Panc1 (cell line): ENCODE measurements at regions not wholly inside any gene's neighbourhood (a gene's known extent, or its start where the extent isn't known, plus 50 kb on each side); places are given as distances from the start of the nearest gene placed in this dataset.

Source experiments
- ATAC-seq: fragments of 200-7000 bp; cut with Tn5 transposase; 2 replicates; pipeline ENCODE4 v1.9.1; 2020; ENCODE audit warnings: mild to moderate bottlenecking, moderate library complexity
- BruUV-seq: library from RNA; stranded (reverse); fragments of 400-500 nt; replicated peaks from 2 replicates; lab custom pipeline; 2021; lab: Mats Ljungman, UMichigan
- CTCF ChIA-PET: fragments of 300-600 bp; sonication (Branson Sonifier 250); formaldehyde crosslinking; loops from one replicate; lab custom pipeline; 2022; ENCODE audit warnings: antibody characterized with exemption; lab: Charles Lee
- POLR2A ChIA-PET: fragments of 300-600 bp; sonication (Branson Sonifier 250); formaldehyde crosslinking; loops from one replicate; lab custom pipeline; 2022; ENCODE audit warnings: antibody characterized with exemption; lab: Charles Lee
- DNase-seq: peaks from one replicate; pipeline ENCODE4 v3.0.0-alpha.2; 2010; ENCODE audit warnings: low read depth, low spot score
- H3K27ac ChIP-seq: 2 replicates; pipeline ENCODE4 v1.5.1; 2011; ENCODE audit warnings: mild to moderate bottlenecking, low read length, inconsistent platforms
- H3K27me3 ChIP-seq: fragments of 200-500 bp; sonication (Bioruptor generic); 2 replicates; pipeline ENCODE4 v1.6.0; 2014; ENCODE audit warnings: low read length, inconsistent platforms; ENCODE audit not compliant: control insufficient read depth, insufficient read depth
- H3K36me3 ChIP-seq: fragments of 200-500 bp; sonication (Bioruptor generic); 2 replicates; pipeline ENCODE4 v1.5.1; 2014; ENCODE audit warnings: inconsistent platforms, mild to moderate bottlenecking, low read length, moderate library complexity; ENCODE audit not compliant: control insufficient read depth, insufficient read depth
- H3K4me1 ChIP-seq: 2 replicates; pipeline ENCODE4 v1.5.1; 2011; ENCODE audit warnings: inconsistent platforms, mild to moderate bottlenecking, low read length, moderate library complexity; ENCODE audit not compliant: control insufficient read depth, insufficient read depth
- H3K4me3 ChIP-seq, 2 experiments: 2 replicates each; pipeline ENCODE4 v1.5.1; 2011 to 2012; ENCODE audit warnings: low read depth in 2 of 2, low read length in 2 of 2, mild to moderate bottlenecking in 2 of 2, inconsistent platforms in 1 of 2, moderate library complexity in 1 of 2
- H3K9me3 ChIP-seq: fragments of 200-500 bp; sonication (Bioruptor generic); 2 replicates; pipeline ENCODE4 v1.5.1; 2014; ENCODE audit warnings: low read depth, mild to moderate bottlenecking, inconsistent platforms, low read length, moderate library complexity; ENCODE audit not compliant: control insufficient read depth, insufficient read depth
- POLR2AphosphoS5 ChIP-seq: IDR thresholded peaks from 2 replicates; pipeline ENCODE4 v1.6.1; 2012; ENCODE audit warnings: mild to moderate bottlenecking, low read depth, low read length, moderate library complexity
- SIN3A ChIP-seq: IDR thresholded peaks from 2 replicates; pipeline ENCODE4 v1.6.1; 2012; ENCODE audit warnings: low read depth, mild to moderate bottlenecking, low read length, moderate library complexity, borderline replicate concordance; ENCODE audit not compliant: insufficient read depth
- TCF7L2 ChIP-seq: IDR thresholded peaks from 2 replicates; pipeline ENCODE4 v1.6.1; 2011; ENCODE audit warnings: mild to moderate bottlenecking, low read depth, low read length, inconsistent platforms
- in situ Hi-C: cut with HindIII; loops from 2 replicates; pipeline ENCODE4 v1.10.0; 2016; ENCODE audit warnings: low sequenced_read_pairs, low pct_unique_long_range_greater_than_20kb
- intact Hi-C: fragments of 100-400 bp; cut with micrococcal nuclease; formaldehyde crosslinking; loops from one replicate; pipeline ENCODE4 v1.10.0; 2022; ENCODE audit not compliant: unreplicated experiment
- TF ChIP-seq, protein P1 (sequence below): fragments of 450-650 bp; IDR thresholded peaks from 2 replicates; pipeline ENCODE4 v1.5.1; 2017; ENCODE audit warnings: mild to moderate bottlenecking
- TF ChIP-seq, protein P2 (sequence below), 2 experiments: IDR thresholded peaks; 2 replicates each; pipeline ENCODE4 v1.6.1; 2011 to 2012; ENCODE audit warnings: low read depth in 2 of 2, control low read depth in 1 of 2, low read length in 1 of 2, mild to moderate bottlenecking in 1 of 2, moderate library complexity in 1 of 2; ENCODE audit not compliant: insufficient read depth in 1 of 2

DNA sequence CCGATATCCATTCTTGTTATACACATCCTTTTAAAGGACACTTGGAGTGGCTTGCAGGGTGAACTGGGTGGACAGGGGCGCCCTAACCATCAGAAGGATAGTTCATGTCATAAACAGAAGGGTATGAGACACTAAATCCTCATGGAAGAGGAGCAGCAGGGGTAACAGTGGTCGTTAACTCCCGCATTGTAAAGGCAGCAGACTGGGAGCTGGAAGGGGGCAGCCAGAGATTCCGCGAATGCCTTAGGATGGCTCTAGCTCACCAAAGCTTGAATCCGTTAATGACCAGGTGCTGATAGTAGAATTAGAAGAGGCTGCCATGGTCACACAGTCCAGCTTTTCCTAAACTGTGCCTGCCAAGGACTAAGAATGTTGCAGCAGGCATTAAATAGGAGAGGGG lies 85.2 kb upstream of the ANKRD34C start:
- peaks cover 6% of the 10 kb centered on the region for H3K27me3 ChIP-seq
- ChIA-PET CTCF (no interaction called here), POLR2A (no interaction called here)
- no peaks in the 10 kb centered on the region for H3K4me1 ChIP-seq
- no peak overlapping the region for H3K27ac ChIP-seq
- no peak for DNase-seq
- H3K36me3 ChIP-seq: no peaks in the 10 kb centered on the region
- no peak overlapping the region for H3K4me3 ChIP-seq
- no TSS peak for BruUV-seq
- TF ChIP-seq POLR2AphosphoS5 (no peak), SIN3A (no peak), TCF7L2 (no peak)
- TF ChIP-seq, protein P1, sequence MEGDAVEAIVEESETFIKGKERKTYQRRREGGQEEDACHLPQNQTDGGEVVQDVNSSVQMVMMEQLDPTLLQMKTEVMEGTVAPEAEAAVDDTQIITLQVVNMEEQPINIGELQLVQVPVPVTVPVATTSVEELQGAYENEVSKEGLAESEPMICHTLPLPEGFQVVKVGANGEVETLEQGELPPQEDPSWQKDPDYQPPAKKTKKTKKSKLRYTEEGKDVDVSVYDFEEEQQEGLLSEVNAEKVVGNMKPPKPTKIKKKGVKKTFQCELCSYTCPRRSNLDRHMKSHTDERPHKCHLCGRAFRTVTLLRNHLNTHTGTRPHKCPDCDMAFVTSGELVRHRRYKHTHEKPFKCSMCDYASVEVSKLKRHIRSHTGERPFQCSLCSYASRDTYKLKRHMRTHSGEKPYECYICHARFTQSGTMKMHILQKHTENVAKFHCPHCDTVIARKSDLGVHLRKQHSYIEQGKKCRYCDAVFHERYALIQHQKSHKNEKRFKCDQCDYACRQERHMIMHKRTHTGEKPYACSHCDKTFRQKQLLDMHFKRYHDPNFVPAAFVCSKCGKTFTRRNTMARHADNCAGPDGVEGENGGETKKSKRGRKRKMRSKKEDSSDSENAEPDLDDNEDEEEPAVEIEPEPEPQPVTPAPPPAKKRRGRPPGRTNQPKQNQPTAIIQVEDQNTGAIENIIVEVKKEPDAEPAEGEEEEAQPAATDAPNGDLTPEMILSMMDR: no peak
- TF ChIP-seq, protein P2, sequence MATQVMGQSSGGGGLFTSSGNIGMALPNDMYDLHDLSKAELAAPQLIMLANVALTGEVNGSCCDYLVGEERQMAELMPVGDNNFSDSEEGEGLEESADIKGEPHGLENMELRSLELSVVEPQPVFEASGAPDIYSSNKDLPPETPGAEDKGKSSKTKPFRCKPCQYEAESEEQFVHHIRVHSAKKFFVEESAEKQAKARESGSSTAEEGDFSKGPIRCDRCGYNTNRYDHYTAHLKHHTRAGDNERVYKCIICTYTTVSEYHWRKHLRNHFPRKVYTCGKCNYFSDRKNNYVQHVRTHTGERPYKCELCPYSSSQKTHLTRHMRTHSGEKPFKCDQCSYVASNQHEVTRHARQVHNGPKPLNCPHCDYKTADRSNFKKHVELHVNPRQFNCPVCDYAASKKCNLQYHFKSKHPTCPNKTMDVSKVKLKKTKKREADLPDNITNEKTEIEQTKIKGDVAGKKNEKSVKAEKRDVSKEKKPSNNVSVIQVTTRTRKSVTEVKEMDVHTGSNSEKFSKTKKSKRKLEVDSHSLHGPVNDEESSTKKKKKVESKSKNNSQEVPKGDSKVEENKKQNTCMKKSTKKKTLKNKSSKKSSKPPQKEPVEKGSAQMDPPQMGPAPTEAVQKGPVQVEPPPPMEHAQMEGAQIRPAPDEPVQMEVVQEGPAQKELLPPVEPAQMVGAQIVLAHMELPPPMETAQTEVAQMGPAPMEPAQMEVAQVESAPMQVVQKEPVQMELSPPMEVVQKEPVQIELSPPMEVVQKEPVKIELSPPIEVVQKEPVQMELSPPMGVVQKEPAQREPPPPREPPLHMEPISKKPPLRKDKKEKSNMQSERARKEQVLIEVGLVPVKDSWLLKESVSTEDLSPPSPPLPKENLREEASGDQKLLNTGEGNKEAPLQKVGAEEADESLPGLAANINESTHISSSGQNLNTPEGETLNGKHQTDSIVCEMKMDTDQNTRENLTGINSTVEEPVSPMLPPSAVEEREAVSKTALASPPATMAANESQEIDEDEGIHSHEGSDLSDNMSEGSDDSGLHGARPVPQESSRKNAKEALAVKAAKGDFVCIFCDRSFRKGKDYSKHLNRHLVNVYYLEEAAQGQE (IDR thresholded peaks at IDR 0.05; ENCODE audit: insufficient read depth in 1 of 2, low read depth in 2 of 2, low read length in 1 of 2): no peak
- intact Hi-C loops (no loop called here), in situ Hi-C loops (no loop called here)
- ATAC-seq: no peak
- no peaks in the 10 kb centered on the region for H3K9me3 ChIP-seq

DNA sequence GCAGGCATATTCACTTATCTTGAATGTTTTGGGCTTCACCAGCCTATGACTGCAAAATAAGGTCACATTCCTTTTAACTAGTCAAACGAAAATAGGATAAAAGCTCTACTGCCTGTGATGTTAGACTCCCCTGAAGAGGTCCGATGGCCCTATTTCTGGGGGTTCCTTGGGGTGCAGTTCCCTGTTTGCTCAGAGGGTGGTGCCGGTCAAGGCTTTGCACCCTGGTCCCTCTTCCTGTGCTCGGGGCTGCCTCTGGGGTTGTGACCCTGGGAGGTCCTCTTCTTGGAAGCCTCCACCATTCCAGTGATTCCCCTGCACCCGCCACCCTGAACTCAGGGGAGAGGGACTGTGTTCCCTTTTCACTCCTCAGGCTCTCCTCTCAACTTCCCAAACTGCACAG lies 86.7 kb upstream of the ANKRD34C start:
- ChIA-PET CTCF (no interaction called here), POLR2A (no interaction called here)
- Histone ChIP-seq H3K27me3 (peaks cover 6% of the 10 kb centered on the region), H3K9me3 (no peaks in the 10 kb centered on the region), H3K27ac (no peak overlapping the region), H3K36me3 (no peaks in the 10 kb centered on the region), H3K4me1 (no peaks in the 10 kb centered on the region), H3K4me3 (no peak overlapping the region)
- ATAC-seq: no peak
- no TSS peak for BruUV-seq
- TF ChIP-seq SIN3A: no peak
- TF ChIP-seq, protein P2 (IDR thresholded peaks at IDR 0.05; ENCODE audit: insufficient read depth in 1 of 2, low read depth in 2 of 2, low read length in 1 of 2): no peak
- TF ChIP-seq POLR2AphosphoS5: no peak
- no peak for TF ChIP-seq TCF7L2
- TF ChIP-seq, protein P1: no peak
- intact Hi-C loops (no loop called here), in situ Hi-C loops (no loop called here)
- DNase-seq: no peak
